Ovary (tissue), 7 donors: ENCODE measurements at regions not wholly inside any gene's neighbourhood (a gene's known extent, or its start where the extent isn't known, plus 50 kb on each side); places are given as distances from the start of the nearest gene placed in this dataset.

ENCODE experiments used
- DNase-seq, 5 donors: peaks; one replicate each; pipeline ENCODE4 v3.0.0-alpha.2; 2019 to 2020
- H3K27ac ChIP-seq, 2 donors: fragments of 200-600 bp; one replicate each; pipeline versions ENCODE4 v1.5.1 to v1.8.0; 2019 to 2022
- H3K27me3 ChIP-seq: fragments of 200-600 bp; one replicate; pipeline ENCODE4 v1.8.0; 2022
- H3K36me3 ChIP-seq: fragments of 200-600 bp; sonication (generic); one replicate; pipeline ENCODE4 v1.5.1; 2019
- H3K4me1 ChIP-seq: one replicate; pipeline ENCODE4 v1.8.1; 2013; ENCODE audit warnings: mild to moderate bottlenecking, moderate library complexity; ENCODE audit not compliant: insufficient read depth
- H3K4me3 ChIP-seq: fragments of 200-600 bp; sonication (generic); one replicate; pipeline ENCODE4 v1.5.1; 2017
- H3K9me3 ChIP-seq, 2 donors: fragments of 200-600 bp in 1 of 2; sonication (generic) in 1 of 2; one replicate each; pipeline versions ENCODE4 v1.5.1 to v1.8.1; 2013 to 2019; ENCODE audit warnings: mild to moderate bottlenecking in 1 of 2, moderate library complexity in 1 of 2
- CTCF ChIP-seq, 3 donors: fragments of 450-650 bp in 2 of 3; fragments of 200-600 bp in 1 of 3; IDR thresholded peaks; one replicate each; pipeline versions ENCODE4 v1.5.1 to v1.8.0; 2016 to 2022; ENCODE audit warnings: antibody characterized with exemption in 3 of 3, mild to moderate bottlenecking in 1 of 3
- EP300 ChIP-seq: sonication (generic); formaldehyde crosslinking; IDR thresholded peaks from one replicate; pipeline ENCODE4 v1.6.1; 2017; ENCODE audit warnings: antibody characterized with exemption
- POLR2A ChIP-seq: fragments of 450-650 bp; IDR thresholded peaks from one replicate; pipeline ENCODE4 v1.6.1; 2017; ENCODE audit warnings: antibody characterized with exemption, mild to moderate bottlenecking, moderate library complexity
- WGBS, 3 donors: extraction: QIAGEN DNeasy Blood & Tissue Kit in 1 of 3; methylation state at CpG; one replicate each; pipeline versions ENCODE4 v1.1.5 to v1.1.7; 2013 to 2017; 5-methylcytosine and 5-hydroxymethylcytosine counted together
- intact Hi-C, 4 donors: fragments of 100-400 bp; cut with DNase I; formaldehyde crosslinking; loops; one replicate each; pipeline versions ENCODE4 v1.11.0 to v1.15.1; 2022 to 2023
- donor health status: DM: no; HTN: no; CAD: no; lungs with moderate emphysema.
- donor health status: DM: no; HTN: no; CAD: no.
- donor health status: Bipolar disorder and iron deficiency.
- donor health status: DM: no; HTN: no; CAD: no.
- donor health status: DM: yes; HTN: yes; CAD: no.

DNA sequence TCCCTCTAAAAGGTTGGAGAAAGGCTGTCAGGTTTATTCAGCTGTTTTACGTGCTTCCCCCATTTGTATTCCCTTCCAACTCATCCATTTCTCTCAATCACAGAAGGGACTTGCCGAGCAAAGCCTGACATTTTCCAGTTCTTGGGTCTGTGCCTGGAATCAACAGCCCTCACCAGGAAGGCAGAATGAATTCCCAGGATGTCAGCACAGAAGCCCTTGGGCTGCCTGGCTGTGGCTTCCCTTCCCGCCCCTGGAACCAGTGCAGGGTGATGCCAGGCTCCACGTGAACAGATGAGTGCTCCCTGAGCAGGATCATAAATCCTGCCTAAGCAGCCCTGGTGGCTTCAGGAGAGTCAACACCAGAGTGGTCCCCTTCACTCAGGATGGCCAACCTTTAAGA lies 86.1 kb upstream of the CD83 start:
- no peaks in the 10 kb centered on the region for H3K4me1 ChIP-seq
- no peaks in the 10 kb centered on the region for H3K36me3 ChIP-seq
- H3K27me3 ChIP-seq: no peaks in the 10 kb centered on the region
- WGBS, 3 donors: 40 to 53% (median 41%) methylated on average over 4 of the region's 4 CpGs
- H3K4me3 ChIP-seq: no peak overlapping the region
- no peak for TF ChIP-seq CTCF (IDR thresholded peaks at IDR 0.05)
- TF ChIP-seq EP300: no peak
- no peak for TF ChIP-seq POLR2A
- intact Hi-C loops: loop anchor here in 1 of 4 donors (10.0 kb wide), 1 partner anchor 107 kb away; the partner anchor contains the start of gene RNF182
- no peaks in the 10 kb centered on the region for H3K9me3 ChIP-seq
- DNase-seq: no peak
- no peak overlapping the region for H3K27ac ChIP-seq

- Histone ChIP-seq H3K27ac (no peak overlapping the region), H3K36me3 (no peaks in the 10 kb centered on the region), H3K4me1 (no peaks in the 10 kb centered on the region), H3K4me3 (no peak overlapping the region), H3K9me3 (no peaks in the 10 kb centered on the region), H3K27me3 (no peaks in the 10 kb centered on the region)
- 66 to 71% (median 70%) methylated on average over 14 of the region's 14 CpGs for WGBS, 3 donors
- TF ChIP-seq POLR2A: no peak
- no peak for TF ChIP-seq CTCF (IDR thresholded peaks at IDR 0.05)
- TF ChIP-seq EP300: no peak
- no peak for DNase-seq
- intact Hi-C loops: loop anchor here in 1 of 4 donors (10.0 kb wide), 1 partner anchor 110 kb away; the partner anchor contains the start of gene RNF182
These were observed 82.3 kb upstream of the CD83 start for GRCh38 chr6:14035071-14035847.

DNA sequence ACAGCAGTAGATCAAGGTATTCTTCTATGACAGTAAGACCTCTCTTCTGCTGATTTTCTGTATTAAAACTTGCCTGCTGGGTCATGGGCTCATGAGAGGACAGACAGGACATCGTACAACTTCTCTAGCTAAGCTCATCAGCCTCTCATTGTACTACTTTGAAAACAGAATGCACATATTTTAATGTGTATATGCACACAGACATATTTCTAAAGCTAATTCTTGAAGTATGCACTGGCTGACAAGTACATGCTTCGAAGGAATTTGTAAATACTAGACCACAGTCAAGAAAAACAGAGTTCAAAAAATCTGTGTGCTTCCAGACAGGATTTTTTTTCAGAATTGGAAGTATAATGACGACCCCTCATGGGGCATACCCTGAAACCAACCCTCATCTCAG lies 81.7 kb upstream of the CD83 start:
- Histone ChIP-seq H3K4me3 (no peak overlapping the region), H3K36me3 (no peaks in the 10 kb centered on the region), H3K4me1 (no peaks in the 10 kb centered on the region), H3K9me3 (no peaks in the 10 kb centered on the region), H3K27me3 (no peaks in the 10 kb centered on the region), H3K27ac (no peak overlapping the region)
- intact Hi-C loops: loop anchor here in 1 of 4 donors (10.0 kb wide), 1 partner anchor 111 kb away; the partner anchor contains the start of gene RNF182
- DNase-seq: no peak
- WGBS, 3 donors: 43 to 64% (median 46%) methylated on average over 3 of the region's 3 CpGs
- TF ChIP-seq CTCF (IDR thresholded peaks at IDR 0.05) (no peak), POLR2A (no peak), EP300 (no peak)

DNA sequence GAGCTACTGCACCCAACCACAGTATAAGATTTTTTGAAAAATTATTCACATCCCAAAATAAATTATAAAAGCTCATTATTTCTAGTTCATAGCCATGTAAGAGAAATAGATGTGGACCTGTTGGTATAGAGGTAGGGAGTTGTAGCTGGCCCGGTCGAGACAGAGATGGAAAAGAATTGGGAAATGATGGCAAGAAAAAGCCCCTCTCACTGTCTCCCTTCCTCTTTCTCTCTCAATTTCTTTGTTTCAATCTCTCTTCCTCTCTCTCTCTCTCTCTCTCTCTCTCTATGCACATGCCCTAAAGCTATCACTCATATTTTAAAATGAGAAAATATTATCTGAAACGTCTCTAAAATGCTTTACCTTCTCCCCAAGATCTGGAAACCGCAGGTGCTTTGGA lies 80.7 kb upstream of the CD83 start:
- H3K9me3 ChIP-seq: no peaks in the 10 kb centered on the region
- no peak overlapping the region for H3K4me3 ChIP-seq
- 67 to 78% (median 67%) methylated on average over 4 of the region's 4 CpGs for WGBS, 3 donors
- H3K36me3 ChIP-seq: no peaks in the 10 kb centered on the region
- no peaks in the 10 kb centered on the region for H3K27me3 ChIP-seq
- TF ChIP-seq POLR2A (no peak), EP300 (no peak), CTCF (IDR thresholded peaks at IDR 0.05) (no peak)
- DNase-seq: no peak
- H3K4me1 ChIP-seq: no peaks in the 10 kb centered on the region
- intact Hi-C loops: loop anchor here in 1 of 4 donors (10.0 kb wide), 1 partner anchor 112 kb away; the partner anchor contains the start of gene RNF182
- no peak overlapping the region for H3K27ac ChIP-seq
